HG02571 (cell line): ENCODE measurements at regions not wholly inside any gene's neighbourhood (a gene's known extent, or its start where the extent isn't known, plus 50 kb on each side); places are given as distances from the start of the nearest gene placed in this dataset.

Source experiments
- ATAC-seq: cut with Tn5 transposase; IDR thresholded peaks from one replicate; pipeline ENCODE4 v1.9.1; 2021; ENCODE audit warnings: mild to moderate bottlenecking, moderate library complexity; ENCODE audit not compliant: unreplicated experiment

- no peak for ATAC-seq
Observed at GRCh38 chr4:180792541-180792940, 1450.7 kb upstream of the TENM3 start.

- ATAC-seq: no peak
Observed at GRCh38 chr4:180794333-180794732, 1448.9 kb upstream of the TENM3 start.

- ATAC-seq: no peak
Observed at GRCh38 chr4:180798036-180798577, 1445.1 kb upstream of the TENM3 start.

DNA sequence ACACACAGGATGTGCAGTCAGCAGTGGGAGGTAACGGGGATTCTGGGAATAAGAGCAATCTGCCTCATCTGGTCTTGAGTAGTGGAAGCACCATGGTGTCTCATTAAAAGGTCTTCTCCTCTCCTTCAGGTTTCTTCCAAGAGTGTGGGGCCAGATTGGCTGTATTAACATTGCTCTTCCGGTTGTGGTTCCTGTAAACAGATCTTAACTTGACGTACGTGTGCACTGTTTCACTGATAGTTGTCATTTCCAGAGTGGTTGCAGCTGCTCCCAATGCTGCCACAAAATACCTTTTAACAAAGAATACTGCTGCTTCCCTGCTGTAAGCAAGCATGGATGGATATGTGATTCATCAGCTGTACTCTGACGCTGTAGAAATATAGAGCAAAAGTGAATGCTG lies 1443.4 kb upstream of the TENM3 start:
- no peak for ATAC-seq

DNA sequence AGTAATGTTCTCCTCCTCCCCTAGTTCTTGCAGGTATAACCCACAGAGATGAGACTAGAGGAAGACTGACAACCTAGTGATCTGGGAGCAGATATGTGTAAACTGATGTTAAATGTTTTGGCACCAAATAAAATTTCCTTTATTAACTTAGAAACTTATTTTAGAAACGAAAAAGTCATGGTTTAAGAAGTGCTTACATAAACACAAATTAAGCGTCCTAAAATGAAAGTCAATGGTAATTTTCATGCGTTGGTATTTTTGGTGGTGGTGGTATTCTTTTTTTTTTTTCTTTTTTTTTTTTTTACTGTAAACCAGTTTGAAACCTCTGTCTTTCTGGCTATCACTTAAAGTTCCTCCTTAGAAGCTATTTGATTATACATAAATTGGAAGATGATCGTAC lies 1438.1 kb upstream of the TENM3 start:
- ATAC-seq: no peak

DNA sequence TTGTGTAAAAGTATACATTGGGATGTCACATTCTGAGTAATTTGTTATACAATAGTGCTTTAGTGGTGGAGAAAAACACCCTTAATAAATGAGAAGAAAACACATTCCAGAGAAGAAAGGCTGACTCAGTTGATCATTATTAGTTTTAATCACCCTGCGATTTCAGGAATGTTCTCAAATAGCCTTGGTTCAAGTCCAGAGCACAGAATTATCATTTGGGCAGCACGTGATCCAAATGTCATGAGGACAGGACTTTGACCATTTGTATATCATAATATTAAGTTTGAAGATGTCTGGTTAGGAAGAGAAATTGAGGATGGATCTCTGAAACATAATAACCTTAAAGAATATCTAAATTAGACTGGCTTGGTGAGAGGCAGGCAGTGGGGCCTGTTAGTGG lies 1434.3 kb upstream of the TENM3 start:
- no peak for ATAC-seq

- ATAC-seq: no peak
Observed at GRCh38 chr4:180809439-180809838, 1433.8 kb upstream of the TENM3 start.

DNA sequence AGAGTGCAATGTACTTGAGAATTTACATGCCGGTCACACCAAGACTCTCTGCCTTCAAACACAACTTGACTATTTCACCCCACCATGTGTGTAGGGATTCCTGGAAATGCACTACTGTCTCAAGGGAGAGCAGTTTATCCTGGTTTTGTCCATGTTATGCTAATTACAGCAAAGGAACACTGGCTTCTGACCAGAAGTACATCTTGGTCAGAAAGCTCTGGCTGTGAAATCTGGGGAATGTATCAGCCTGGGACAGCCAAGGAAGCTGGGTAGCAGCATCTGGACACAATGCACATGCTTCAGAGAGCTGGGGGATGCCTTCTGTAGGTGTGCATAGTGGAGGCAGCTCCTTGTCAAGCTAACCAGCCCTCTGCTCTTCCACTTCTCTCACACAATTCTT lies 1432.6 kb upstream of the TENM3 start:
- no peak for ATAC-seq

GRCh38 chr4:180811556-180811955 lies 1431.6 kb upstream of the TENM3 start:
- no peak for ATAC-seq

GRCh38 chr4:180812783-180813182 lies 1430.4 kb upstream of the TENM3 start:
- no peak for ATAC-seq

DNA sequence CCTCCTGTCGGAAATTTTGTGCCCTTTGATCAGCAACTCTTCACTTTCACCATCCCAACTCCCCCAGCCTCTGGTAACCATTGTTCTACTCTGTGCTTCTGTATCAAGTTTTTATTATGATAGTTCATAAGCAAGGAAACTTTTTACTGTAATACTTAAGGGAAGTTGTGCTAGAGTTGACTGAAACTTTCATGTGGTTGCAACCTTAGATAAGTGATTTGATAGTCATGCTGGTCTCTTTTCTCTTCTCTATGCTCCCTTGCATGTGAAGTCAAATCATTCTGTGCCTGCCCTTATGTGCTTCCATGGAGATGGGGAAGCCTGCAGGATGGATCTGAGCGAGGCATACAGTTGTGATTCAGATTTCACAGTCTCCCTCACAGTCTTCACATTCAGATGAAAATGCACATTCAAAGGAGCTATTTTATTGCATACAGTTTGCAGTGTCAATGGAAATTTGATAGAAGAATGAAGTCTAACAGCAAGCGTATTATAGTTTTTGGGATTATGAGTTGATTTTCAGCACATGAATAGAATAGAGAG lies 1428.3 kb upstream of the TENM3 start:
- no peak for ATAC-seq

DNA sequence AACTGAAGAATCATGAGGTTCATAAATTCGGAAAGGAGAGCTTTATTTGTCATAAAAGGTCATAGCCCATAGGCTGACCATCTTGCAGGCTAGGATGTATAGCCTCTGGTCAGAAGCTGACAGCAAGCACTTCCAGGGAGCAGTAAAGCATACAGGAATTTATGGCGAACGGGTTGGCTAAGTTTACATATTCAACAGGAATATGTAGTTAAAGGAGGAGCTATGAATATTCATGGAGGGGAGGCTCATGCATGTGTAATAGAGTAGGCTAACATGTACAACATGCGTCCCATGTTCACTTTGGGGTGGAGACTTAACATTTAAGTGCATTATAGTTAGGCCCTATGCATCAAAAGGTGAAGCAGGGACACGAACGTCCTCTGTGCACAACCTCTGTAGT lies 1425.7 kb upstream of the TENM3 start:
- no peak for ATAC-seq

- ATAC-seq: no peak
Observed at GRCh38 chr4:180823108-180823507, 1420.1 kb upstream of the TENM3 start.

DNA sequence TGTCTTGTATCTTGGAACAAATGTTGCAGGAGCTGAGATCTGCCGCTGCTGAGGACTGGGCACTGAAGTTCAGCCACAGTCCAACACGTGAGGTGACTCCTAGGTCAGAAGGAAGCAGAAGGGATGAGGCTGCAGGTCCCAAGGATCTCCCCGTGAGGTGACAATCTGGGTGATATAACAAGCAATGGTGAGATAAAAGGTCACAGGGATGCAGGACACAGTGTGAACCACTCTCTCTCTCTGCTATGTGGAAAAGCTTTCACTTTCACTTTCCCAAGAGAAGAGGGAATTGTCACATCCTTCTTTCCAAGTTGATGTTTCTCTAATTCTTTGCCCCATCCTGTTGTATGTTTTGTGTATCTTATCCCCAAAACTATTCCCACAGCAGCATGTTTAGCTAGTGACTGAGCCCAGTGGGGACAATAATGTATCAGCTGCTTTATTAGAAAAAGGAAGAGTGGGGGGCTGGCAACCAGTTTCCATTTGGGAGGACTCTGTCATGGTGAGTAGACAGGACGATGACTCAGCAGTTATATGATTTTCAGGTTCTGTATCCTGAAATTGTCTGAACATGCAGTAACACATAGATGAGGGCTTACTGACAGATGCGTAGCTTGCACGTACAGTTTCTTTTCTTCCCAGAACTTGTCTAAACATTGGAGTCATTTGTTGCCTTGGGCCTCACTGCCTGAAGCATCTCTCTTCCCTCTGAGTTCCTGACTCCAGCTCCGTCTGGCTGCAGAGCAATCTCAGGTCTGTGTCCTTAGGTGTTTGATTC lies 1415.8 kb upstream of the TENM3 start:
- no peak for ATAC-seq

DNA sequence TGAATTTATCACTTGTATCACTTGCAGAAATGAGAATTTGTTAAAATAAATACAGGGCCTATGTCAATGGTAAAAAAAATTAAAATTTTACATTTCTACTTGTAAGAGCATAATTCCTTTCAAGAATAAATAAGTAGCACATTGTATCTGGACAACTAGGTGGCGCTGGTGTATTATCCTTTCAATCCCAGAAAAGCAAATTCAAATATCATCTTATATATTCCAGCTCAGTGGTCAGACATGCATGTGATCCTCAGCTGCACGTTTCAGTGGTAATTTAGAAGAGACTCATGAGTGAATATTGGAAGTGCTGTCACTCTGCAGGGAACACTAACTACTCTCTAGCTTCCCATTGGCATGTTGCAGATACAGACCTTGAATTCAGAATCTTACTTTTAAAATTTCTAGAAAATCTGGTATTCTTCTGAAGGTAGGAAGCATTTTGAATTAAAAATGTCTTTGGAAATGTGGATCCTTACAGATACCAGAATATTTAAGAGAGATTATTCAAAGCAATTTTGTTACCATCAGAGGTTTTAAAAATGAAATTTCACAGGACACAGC lies 1414.7 kb upstream of the TENM3 start:
- ATAC-seq: no peak

GRCh38 chr4:180832073-180832472 lies 1411.1 kb upstream of the TENM3 start:
- no peak for ATAC-seq

GRCh38 chr4:180840142-180840541 lies 1403.1 kb upstream of the TENM3 start:
- ATAC-seq: no peak

GRCh38 chr4:180850318-180850940 lies 1392.8 kb upstream of the TENM3 start:
- ATAC-seq: no peak

DNA sequence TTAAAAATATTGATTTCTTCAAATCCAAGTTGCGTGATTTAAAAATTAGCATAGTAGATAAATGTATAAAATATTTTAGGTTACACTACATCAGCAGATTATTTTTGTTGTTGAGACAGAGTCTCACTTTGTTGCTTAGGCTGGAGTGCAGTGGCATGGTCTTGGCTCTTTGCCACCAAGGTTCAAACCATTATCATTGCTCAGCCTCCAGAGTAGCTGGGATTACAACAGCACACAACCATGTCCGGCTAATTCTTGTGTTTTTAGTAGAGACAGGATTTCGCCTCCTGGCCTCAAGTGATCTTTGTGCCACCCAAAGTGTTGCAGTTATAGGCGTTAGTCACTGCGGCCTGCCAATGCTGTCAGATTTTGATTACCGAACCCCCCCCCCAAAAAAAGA lies 1390.5 kb upstream of the TENM3 start:
- ATAC-seq: no peak

DNA sequence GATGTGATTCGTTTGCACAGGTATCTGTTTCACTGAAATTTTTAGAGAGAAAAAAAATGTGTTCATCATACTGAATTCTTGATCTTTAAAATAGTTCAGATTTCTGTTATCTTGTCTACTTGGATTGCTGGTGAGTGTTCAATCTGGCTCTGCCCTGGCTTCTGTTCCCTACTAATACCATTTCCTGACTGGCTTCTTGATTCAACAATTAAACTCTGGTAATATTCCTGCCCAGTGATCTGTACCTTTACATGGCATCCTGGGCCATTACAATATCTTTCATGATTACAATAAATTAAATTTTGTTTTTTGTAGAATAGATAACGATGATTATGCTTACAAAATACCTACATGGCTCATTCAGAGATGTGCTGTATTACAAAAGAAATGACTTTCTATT lies 1388.0 kb upstream of the TENM3 start:
- no peak for ATAC-seq

- no peak for ATAC-seq
Observed at GRCh38 chr4:180860089-180860720, 1383.0 kb upstream of the TENM3 start.
